Neural progenitor cell (in vitro differentiated cells): ENCODE measurements at regions not wholly inside any gene's neighbourhood (a gene's known extent, or its start where the extent isn't known, plus 50 kb on each side); places are given as distances from the start of the nearest gene placed in this dataset.

Experiments used
- DNase-seq: peaks from one replicate; pipeline ENCODE4 v3.0.0-alpha.2; 2016; ENCODE audit warnings: low spot score
- H2AFZ ChIP-seq: fragments of 200-600 bp; sonication (generic); replicated peaks from 2 replicates; pipeline ENCODE4 v1.6.1; 2016; ENCODE audit warnings: antibody characterized with exemption
- H3F3A ChIP-seq: fragments of 200-600 bp; sonication (generic); 2 replicates; pipeline ENCODE4 v1.6.1; 2016; ENCODE audit warnings: antibody characterized with exemption, low read depth
- H3K27ac ChIP-seq: fragments of 200-600 bp; sonication (generic); 2 replicates; pipeline ENCODE4 v1.5.1; 2016; ENCODE audit warnings: mild to moderate bottlenecking
- H3K27me3 ChIP-seq: fragments of 200-600 bp; sonication (generic); 2 replicates; pipeline ENCODE4 v1.6.1; 2016; ENCODE audit warnings: mild to moderate bottlenecking, moderate library complexity
- H3K36me3 ChIP-seq: fragments of 200-600 bp; sonication (generic); 2 replicates; pipeline ENCODE4 v1.5.1; 2016
- H3K4me1 ChIP-seq: fragments of 200-600 bp; sonication (generic); 2 replicates; pipeline ENCODE4 v1.6.1; 2016; ENCODE audit warnings: mixed run types
- H3K4me2 ChIP-seq: fragments of 200-600 bp; sonication (generic); 2 replicates; pipeline ENCODE4 v1.6.1; 2016
- H3K4me3 ChIP-seq: fragments of 200-600 bp; sonication (generic); 2 replicates; pipeline ENCODE4 v1.5.1; 2016
- H3K79me2 ChIP-seq: fragments of 200-600 bp; sonication (generic); 2 replicates; pipeline ENCODE4 v1.6.1; 2016; ENCODE audit warnings: low read depth
- H3K9ac ChIP-seq: fragments of 200-600 bp; sonication (generic); 2 replicates; pipeline ENCODE4 v1.6.1; 2016
- H3K9me3 ChIP-seq: fragments of 200-600 bp; sonication (generic); 2 replicates; pipeline ENCODE4 v1.5.1; 2016; ENCODE audit warnings: low read depth
- H4K20me1 ChIP-seq: fragments of 200-600 bp; sonication (generic); 2 replicates; pipeline ENCODE4 v1.6.1; 2016; ENCODE audit warnings: low read depth
- H3K27ac Mint-ChIP-seq: 3 replicates; pipeline ENCODE4 v1.8.0; 2021; ENCODE audit warnings: mixed read lengths
- H3K27me3 Mint-ChIP-seq: 2 replicates; pipeline ENCODE4 v1.8.0; 2022; ENCODE audit warnings: low read depth, mild to moderate bottlenecking, inconsistent platforms, moderate library complexity, mixed read lengths; ENCODE audit not compliant: insufficient read depth
- H3K36me3 Mint-ChIP-seq: 3 replicates; pipeline ENCODE4 v1.8.0; 2021; ENCODE audit warnings: mixed read lengths
- H3K4me1 Mint-ChIP-seq: 3 replicates; pipeline ENCODE4 v1.8.0; 2021; ENCODE audit warnings: mixed read lengths
- H3K4me3 Mint-ChIP-seq: 3 replicates; pipeline ENCODE4 v1.8.0; 2021; ENCODE audit warnings: mild to moderate bottlenecking, moderate library complexity, mixed read lengths
- H3K9me3 Mint-ChIP-seq: 3 replicates; pipeline ENCODE4 v1.8.0; 2020; ENCODE audit warnings: mixed read lengths
- CTCF ChIP-seq: fragments of 200-600 bp; sonication (generic); IDR thresholded peaks from 2 replicates; pipeline ENCODE4 v1.5.1; 2017; ENCODE audit warnings: antibody characterized with exemption, mild to moderate bottlenecking
- EZH2 ChIP-seq: fragments of 200-600 bp; sonication (generic); IDR thresholded peaks from 2 replicates; pipeline ENCODE4 v1.6.1; 2017; ENCODE audit warnings: antibody characterized with exemption, mild to moderate bottlenecking, moderate library complexity
- EZH2phosphoT487 ChIP-seq: fragments of 200-600 bp; sonication (generic); IDR thresholded peaks from 2 replicates; pipeline ENCODE4 v1.6.1; 2017; ENCODE audit warnings: antibody characterized with exemption

GRCh38 chr15:38667890-38668850 lies 103.6 kb upstream of the RASGRP1 start:
- no peak overlapping the region for H3K4me3 ChIP-seq
- H4K20me1 ChIP-seq: no peaks in the 10 kb centered on the region
- H3K27ac ChIP-seq: no peak overlapping the region
- no peak overlapping the region for H2AFZ ChIP-seq
- peaks cover 17% of the 10 kb centered on the region for H3F3A ChIP-seq
- H3K4me2 ChIP-seq: peak overlapping the region; percentile 45
- H3K27ac Mint-ChIP-seq: peak overlapping the region; percentile 74
- no peaks in the 10 kb centered on the region for H3K9me3 Mint-ChIP-seq
- H3K4me1 ChIP-seq: peaks cover 20% of the 10 kb centered on the region
- no peaks in the 10 kb centered on the region for H3K9me3 ChIP-seq
- H3K4me1 Mint-ChIP-seq: peaks cover 47% of the 10 kb centered on the region
- no peaks in the 10 kb centered on the region for H3K36me3 ChIP-seq
- H3K4me3 Mint-ChIP-seq: no peak overlapping the region
- no peaks in the 10 kb centered on the region for H3K27me3 Mint-ChIP-seq
- H3K27me3 ChIP-seq: no peaks in the 10 kb centered on the region
- no peak for TF ChIP-seq EZH2
- H3K9ac ChIP-seq: no peak overlapping the region
- H3K36me3 Mint-ChIP-seq: no peaks in the 10 kb centered on the region
- no peaks in the 10 kb centered on the region for H3K79me2 ChIP-seq
- no peak for DNase-seq

- Mint-ChIP-seq H3K27ac (peak overlapping the region; percentile 74), H3K4me3 (no peak overlapping the region), H3K27me3 (no peaks in the 10 kb centered on the region), H3K4me1 (peaks cover 49% of the 10 kb centered on the region), H3K9me3 (no peaks in the 10 kb centered on the region), H3K36me3 (no peaks in the 10 kb centered on the region)
- Histone ChIP-seq H3K9ac (no peak overlapping the region), H3K27me3 (no peaks in the 10 kb centered on the region), H3K4me1 (peaks cover 20% of the 10 kb centered on the region), H3K79me2 (no peaks in the 10 kb centered on the region), H3K27ac (no peak overlapping the region), H3K36me3 (no peaks in the 10 kb centered on the region), H3F3A (peaks cover 17% of the 10 kb centered on the region), H3K4me2 (peak overlapping the region; percentile 45), H3K9me3 (no peaks in the 10 kb centered on the region), H2AFZ (no peak overlapping the region), H3K4me3 (no peak overlapping the region), H4K20me1 (no peaks in the 10 kb centered on the region)
- TF ChIP-seq EZH2phosphoT487 (peak; percentile 49), EZH2 (no peak), CTCF (no peak)
- DNase-seq: peak; percentile 63
Measured at GRCh38 chr15:38668898-38669391, 104.3 kb upstream of the RASGRP1 start.

- no peaks in the 10 kb centered on the region for H3K27me3 Mint-ChIP-seq
- peaks cover 49% of the 10 kb centered on the region for H3K4me1 Mint-ChIP-seq
- Histone ChIP-seq H3F3A (peaks cover 17% of the 10 kb centered on the region), H2AFZ (no peak overlapping the region), H3K4me1 (peaks cover 20% of the 10 kb centered on the region), H3K36me3 (no peaks in the 10 kb centered on the region), H3K79me2 (no peaks in the 10 kb centered on the region), H3K4me3 (no peak overlapping the region), H3K9ac (no peak overlapping the region), H3K27me3 (no peaks in the 10 kb centered on the region), H3K4me2 (no peak overlapping the region), H3K27ac (no peak overlapping the region), H4K20me1 (no peaks in the 10 kb centered on the region), H3K9me3 (no peaks in the 10 kb centered on the region)
- H3K4me3 Mint-ChIP-seq: no peak overlapping the region
- H3K9me3 Mint-ChIP-seq: no peaks in the 10 kb centered on the region
- H3K36me3 Mint-ChIP-seq: no peaks in the 10 kb centered on the region
- TF ChIP-seq CTCF (no peak), EZH2phosphoT487 (no peak), EZH2 (no peak)
- DNase-seq: no peak
- H3K27ac Mint-ChIP-seq: no peak overlapping the region
Measured at GRCh38 chr15:38670128-38671005, 105.8 kb upstream of the RASGRP1 start.
